GM23248 (cell line): ENCODE measurements at regions not wholly inside any gene's neighbourhood (a gene's known extent, or its start where the extent isn't known, plus 50 kb on each side); places are given as distances from the start of the nearest gene placed in this dataset.

ENCODE experiments used
- EZH2 ChIP-seq: fragments of 200-600 bp; sonication (generic); IDR thresholded peaks from 2 replicates; pipeline ENCODE4 v1.6.1; 2018; ENCODE audit warnings: antibody characterized with exemption, mild to moderate bottlenecking; ENCODE audit not compliant: insufficient read depth, poor library complexity, severe bottlenecking
- EZH2phosphoT487 ChIP-seq: fragments of 200-600 bp; sonication (generic); IDR thresholded peaks from 2 replicates; pipeline ENCODE4 v1.6.1; 2018; ENCODE audit warnings: antibody characterized with exemption, moderate library complexity, mild to moderate bottlenecking, low read depth; ENCODE audit not compliant: insufficient read depth

GRCh38 chr9:607417-607816 lies 234.1 kb upstream of the DMRT1 start:
- TF ChIP-seq EZH2 (no peak), EZH2phosphoT487 (no peak)
